GM19324 (cell line): ENCODE measurements at regions not wholly inside any gene's neighbourhood (a gene's known extent, or its start where the extent isn't known, plus 50 kb on each side); places are given as distances from the start of the nearest gene placed in this dataset.
"Not testable (repeated sequence)": the region's sequence is repeated elsewhere in the genome, so short reads cannot be mapped to it uniquely, and the experiment has no call there.

Source experiments
- ATAC-seq: cut with Tn5 transposase; IDR thresholded peaks from one replicate; pipeline ENCODE4 v1.9.1; 2021; ENCODE audit warnings: mild to moderate bottlenecking, moderate library complexity; ENCODE audit not compliant: unreplicated experiment, low FRiP score

DNA sequence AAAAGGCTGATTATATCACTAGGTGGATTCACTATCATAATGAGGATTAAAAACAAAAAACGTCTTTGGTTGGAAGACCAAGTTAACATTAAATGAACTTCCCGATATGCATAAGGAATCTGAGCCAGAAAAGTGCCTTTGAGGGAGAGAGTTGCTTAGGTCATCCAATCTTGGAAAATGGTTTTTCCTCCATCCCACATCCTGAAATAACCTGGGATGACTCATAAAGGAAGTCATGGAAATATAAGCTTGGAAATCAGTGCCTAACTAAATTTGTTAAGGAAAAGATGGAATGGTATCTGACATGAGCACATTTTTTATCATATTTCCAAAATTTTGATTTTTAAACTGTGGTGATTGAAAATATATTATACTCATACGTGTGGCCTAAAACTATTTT, 66.0 kb downstream of the KBTBD8 start:
- no peak for ATAC-seq

DNA sequence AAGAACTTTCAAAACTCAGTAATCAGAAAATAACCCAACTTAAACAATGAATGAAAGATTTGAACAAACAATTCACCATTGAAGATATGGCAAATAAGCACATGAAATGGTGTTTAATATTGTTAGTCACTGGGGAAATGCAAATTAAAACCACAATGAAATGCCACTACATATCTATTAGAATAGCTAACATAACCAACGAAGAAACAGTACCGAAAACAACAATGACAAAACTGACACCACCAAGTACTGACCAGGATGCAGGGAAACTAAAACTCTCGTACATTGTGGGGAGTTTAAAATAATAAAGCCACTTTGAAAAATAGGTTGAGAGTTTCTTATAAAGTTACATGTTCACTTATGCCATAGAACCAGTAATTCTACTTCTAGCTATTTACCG, 69.1 kb downstream of the KBTBD8 start:
- ATAC-seq = peak; percentile 76

DNA sequence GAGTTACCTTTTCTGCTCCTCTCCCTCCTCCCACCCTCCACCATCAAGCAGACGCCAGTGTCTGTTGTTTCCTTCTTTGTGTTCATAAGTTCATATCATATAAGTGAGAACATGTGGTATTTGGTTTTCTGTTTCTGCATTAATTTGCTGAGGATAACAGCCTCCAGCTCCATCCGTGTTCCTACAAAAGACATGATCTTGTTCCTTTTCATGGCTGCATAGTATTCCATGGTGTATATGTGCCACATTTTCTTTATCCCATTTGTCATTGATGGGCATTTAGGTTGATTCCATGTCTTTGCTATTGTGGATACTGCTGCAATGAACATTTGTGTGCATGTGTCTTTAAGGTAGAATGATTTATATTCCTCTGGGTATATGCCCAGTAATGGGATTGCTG, 74.5 kb downstream of the KBTBD8 start:
- ATAC-seq = not testable (repeated sequence)

DNA sequence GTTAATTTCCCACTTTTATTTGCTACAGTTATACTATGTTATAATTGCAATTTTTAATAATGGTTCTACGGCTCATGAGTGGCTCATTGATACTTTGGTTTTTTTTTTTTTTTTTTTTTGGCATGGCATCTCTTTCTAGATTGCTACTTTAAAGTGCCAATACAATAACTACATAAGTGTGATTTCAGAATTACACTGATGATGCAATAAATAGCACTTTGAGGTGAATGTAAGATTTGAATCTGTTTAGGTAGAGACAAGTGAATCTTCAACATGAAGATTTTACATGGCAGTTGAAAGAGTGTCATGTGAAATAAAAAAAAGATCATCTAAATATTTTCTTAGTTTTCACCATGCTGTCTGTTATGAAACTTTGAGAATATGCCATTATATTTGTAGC, 75.7 kb downstream of the KBTBD8 start:
- no peak for ATAC-seq

GRCh38 chr3:67075295-67075694, 77.2 kb downstream of the KBTBD8 start:
- no peak for ATAC-seq

- ATAC-seq = no peak
These were observed 78.5 kb downstream of the KBTBD8 start for GRCh38 chr3:67076607-67077006.

GRCh38 chr3:67077656-67078055, 79.5 kb downstream of the KBTBD8 start:
- ATAC-seq = no peak

DNA sequence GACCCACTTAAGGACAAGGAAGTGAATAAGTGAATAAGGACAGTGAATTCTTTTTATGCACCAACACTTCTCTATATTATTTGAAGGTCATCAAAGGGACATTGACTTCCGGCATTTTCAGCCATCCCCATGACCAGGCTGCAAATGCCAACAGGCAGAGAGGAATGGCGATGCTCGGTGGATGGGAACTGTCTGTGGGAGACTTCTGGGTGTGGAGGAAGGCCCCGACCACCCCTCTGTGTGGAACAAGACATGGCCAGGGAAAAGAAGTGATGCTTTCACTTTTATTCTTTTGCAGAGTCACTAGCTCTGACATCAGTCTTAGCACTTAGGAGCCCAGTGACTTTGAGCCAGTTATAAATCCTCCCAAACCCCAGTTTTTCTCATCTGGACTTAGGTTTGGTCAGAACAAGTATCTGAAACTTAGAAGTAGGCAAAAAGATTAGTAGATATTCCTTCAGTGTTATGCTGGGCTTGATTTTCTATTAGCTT, 84.5 kb downstream of the KBTBD8 start:
- no peak for ATAC-seq

DNA sequence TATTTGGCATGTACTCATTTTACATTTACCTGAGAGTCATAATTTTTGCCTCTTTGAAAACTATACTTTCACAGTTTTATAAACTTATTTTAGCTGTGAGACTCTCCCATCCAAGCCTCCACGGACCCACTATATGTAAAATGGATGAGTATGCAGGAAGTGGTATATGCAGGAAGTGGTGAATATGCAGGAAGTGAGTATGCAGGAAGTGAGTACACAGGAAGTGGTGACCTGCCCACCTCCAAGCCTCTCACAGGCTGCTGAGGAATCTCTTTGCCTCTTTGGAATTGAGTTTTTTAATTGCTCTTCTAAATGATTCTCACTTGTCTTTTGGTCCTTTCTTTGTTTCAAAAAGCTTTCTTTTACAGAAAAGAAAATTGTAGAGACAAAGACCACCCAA, 85.2 kb downstream of the KBTBD8 start:
- ATAC-seq = no peak

DNA sequence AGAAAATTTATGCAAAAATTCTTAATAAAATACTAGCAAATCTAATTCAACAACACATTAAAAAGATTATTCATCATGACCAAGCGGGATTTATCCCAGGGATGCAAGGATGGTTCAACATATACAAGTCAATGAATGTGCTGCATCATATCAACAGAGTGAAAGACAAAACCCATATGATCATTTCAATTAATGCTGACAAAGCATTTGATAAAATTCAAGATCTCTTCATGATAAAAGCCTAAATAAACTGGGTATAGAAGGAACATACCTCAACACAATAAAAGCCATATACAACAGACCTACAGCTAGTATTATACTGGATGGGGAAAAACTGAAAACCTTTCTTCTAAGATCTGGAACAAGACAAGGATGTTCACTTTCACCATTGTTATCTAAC, 89.7 kb downstream of the KBTBD8 start:
- no peak for ATAC-seq

- ATAC-seq = no peak
These were observed 92.4 kb downstream of the KBTBD8 start for GRCh38 chr3:67090474-67090873.

- ATAC-seq = no peak
These were observed 95.2 kb downstream of the KBTBD8 start for GRCh38 chr3:67093305-67093704.

- no peak for ATAC-seq
These were observed 96.1 kb downstream of the KBTBD8 start for GRCh38 chr3:67094167-67094566.

GRCh38 chr3:67094774-67095173, 96.7 kb downstream of the KBTBD8 start:
- no peak for ATAC-seq

- ATAC-seq = no peak
These were observed 106.3 kb downstream of the KBTBD8 start for GRCh38 chr3:67104388-67104787.

GRCh38 chr3:67106874-67107273, 108.8 kb downstream of the KBTBD8 start:
- ATAC-seq = no peak

- no peak for ATAC-seq
These were observed 111.6 kb downstream of the KBTBD8 start for GRCh38 chr3:67109651-67110204.

- peak; percentile 96 for ATAC-seq
These were observed 115.8 kb downstream of the KBTBD8 start for GRCh38 chr3:67113802-67114407.

DNA sequence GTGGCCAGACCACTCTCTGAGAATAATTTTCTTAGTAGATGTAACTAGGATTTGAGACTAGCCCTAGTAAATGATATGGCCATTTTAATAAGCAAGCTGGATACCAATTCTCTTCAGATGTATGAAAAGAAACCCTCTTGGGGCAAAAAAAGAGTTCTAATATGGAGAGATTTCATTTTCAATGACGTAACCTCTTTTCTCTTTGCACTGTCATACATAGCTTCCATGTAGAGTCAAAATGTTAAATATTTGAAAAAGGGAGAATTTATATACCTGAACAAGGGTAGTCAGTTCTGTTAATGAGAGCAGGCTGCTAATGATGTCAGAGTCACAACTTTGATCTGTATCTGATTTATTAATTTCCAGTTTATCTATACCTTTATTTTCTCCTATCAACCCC, 120.0 kb downstream of the KBTBD8 start:
- no peak for ATAC-seq

DNA sequence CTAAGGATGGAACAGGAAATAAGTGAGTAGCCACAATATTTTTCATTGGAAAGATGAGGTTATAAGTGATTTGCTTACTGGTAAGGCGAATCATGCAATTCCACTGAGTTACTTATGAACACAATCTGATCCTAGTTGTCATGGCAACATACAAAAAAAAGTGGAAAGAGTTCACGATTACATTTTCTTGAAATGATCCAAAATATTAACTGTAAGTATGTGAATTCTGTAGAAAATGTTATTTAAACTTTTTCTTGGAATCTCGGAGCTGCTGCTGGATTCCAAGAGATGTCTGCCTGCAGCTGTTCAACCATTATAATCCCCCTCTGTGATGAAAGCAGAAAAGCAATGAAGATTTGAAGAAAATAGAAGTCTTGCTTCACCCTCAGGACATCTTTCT, 120.5 kb downstream of the KBTBD8 start:
- no peak for ATAC-seq

DNA sequence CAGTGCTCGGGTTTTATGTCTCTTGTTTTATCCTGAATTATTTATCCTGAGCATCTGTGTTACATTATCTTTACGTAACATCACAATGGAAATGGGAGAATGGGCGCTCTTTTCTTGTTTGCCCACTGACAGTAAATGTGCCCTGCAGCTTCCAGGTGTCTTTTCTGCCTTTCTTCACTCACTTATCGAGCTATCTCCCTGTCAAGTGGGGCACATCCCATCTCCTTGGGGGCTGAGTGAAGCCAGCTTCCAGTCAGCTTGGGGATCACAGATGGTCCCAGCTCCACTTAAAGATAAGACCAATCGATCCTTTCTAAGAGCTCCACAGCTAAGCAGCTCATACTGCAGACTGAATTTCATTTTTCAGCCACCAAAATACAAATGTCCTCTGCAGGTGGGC, 125.8 kb downstream of the KBTBD8 start:
- ATAC-seq = no peak

DNA sequence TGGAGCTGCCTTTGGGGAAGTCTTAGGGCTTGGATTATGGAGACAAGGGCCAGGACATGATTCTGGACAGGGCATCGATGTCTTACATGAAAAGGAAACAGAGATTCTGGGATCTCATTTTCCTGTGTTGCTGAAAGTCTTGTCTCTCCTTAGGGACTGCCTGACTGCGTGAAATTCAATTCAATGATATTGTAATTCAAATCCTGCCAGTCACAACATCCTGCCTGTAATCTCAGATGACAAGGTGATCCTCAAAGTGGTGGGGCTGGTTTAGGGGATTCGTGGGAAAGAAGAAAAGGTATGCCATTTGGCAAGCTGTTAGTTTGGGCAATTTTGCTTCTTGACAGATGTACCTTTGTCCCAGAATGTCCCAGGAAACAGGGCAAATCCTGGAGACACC, 129.1 kb downstream of the KBTBD8 start:
- no peak for ATAC-seq

DNA sequence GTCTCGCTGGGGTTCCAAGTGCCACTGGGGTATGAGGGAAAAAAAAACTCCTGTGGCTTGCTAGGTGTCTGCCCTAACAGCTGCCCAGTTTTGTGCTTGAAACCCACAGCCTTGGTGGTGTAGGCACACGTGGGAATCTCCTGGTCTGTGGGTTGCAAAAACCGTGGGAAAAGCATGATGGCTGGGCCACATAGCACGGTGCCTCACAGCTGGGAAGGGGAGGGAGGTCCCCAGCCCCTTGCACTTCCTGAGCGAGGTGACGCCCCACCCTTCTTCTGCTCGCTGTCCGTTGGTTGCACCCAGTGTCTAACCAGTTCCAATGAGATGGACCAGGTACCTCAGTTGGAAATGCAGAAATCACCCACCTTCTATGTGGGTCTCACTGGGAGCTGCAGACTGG, 144.3 kb downstream of the KBTBD8 start:
- ATAC-seq = no peak
